GM18498 (cell line): ENCODE measurements at regions not wholly inside any gene's neighbourhood (a gene's known extent, or its start where the extent isn't known, plus 50 kb on each side); places are given as distances from the start of the nearest gene placed in this dataset.

Experiments used
- ATAC-seq: cut with Tn5 transposase; IDR thresholded peaks from one replicate; pipeline ENCODE4 v1.9.1; 2021; ENCODE audit warnings: mild to moderate bottlenecking, moderate library complexity; ENCODE audit not compliant: unreplicated experiment

DNA sequence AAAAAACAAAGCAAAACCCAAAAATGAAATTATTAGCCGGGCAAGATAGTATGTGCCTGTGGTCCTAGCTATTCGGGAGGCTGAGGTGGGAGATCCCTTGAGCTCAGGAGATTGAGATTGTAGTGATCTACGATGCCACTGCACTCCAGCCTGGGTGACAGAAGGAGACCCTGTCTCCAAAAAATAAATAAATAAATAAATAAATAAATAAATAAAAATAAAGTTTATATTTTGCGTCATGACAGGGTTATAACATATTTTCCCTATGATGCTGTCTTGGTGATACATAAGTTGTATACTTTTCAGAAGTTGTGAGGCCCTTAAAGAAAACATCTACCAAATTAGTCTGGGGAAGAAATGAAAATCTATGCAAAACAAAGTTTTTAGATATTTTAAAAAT lies 94.5 kb upstream of the MKLN1 start:
- no peak for ATAC-seq

DNA sequence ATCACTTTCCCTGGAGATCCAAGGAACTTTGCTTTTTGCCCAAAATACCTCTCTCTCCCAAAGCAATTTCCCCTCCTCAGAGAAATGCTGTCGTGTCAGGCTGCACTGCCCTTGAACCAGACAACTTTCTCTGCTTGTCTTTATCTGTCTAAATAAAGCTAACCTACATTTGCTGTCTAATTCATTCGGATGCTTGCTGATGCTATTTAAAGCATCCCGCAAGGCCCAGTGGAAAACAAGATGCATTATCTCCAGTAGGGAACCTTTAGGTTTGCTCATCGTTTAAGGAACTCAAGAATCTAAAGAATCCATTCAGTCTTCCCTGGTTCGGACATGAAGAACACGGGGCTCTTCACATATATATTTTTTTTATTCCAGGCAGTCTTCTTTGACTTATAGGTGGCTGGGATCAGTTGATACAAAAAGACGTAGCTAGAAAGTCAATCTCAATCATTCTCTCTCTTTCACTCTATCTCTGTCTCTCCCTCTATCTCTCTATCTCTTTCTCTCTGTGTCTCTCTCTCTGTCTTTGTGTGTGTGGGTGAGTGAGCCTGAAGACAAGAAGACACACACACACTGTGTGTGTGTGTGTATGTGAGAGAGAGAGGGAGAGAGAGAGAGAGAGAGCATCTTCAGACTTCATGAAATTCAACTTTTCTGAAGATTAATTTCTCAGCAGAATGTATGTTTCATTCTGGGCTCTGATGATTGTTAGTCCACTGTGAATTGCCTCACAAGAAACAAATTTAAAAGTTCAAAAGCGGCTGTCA lies 92.8 kb upstream of the MKLN1 start:
- ATAC-seq: no peak

DNA sequence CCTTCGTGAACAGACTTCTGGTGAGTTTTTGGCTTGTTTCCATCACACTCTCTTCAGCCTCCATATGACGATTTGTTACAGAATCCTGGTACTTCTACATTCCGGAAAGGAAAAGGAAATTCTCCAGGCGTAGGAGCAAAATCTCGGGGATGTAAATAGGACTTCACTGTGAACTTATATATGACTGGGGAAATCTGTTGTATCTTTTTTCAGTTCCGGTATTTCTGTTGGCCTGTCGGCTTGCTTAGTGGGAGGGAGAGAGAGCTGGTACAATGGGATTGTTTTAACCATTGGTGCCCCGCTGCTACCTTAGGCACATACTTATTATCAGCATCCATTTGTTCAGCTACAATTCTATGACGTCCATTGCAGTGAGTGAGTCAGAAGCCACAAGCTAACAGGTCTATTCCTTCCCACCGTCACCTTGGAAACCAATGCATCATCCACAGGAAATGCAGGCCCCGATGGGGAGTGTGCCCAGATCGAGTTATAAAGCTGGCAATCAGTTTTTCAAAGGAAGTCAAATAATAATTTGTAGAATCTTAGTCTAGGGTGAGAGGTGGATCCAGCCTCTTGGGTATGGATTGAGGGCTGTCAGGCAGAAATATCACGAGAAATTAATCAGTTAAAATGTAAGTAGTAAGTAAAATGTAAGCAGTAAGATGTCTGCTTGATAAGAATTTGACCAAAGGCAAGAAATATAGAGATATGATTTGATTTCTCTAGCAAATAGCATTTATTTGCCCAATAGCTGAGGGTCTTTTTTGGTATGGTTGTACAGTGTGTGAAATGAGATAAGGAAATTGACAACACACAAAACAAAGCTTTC lies 92.0 kb upstream of the MKLN1 start:
- no peak for ATAC-seq

- no peak for ATAC-seq
These were observed 91.4 kb upstream of the MKLN1 start for GRCh38 chr7:131236318-131236672.

DNA sequence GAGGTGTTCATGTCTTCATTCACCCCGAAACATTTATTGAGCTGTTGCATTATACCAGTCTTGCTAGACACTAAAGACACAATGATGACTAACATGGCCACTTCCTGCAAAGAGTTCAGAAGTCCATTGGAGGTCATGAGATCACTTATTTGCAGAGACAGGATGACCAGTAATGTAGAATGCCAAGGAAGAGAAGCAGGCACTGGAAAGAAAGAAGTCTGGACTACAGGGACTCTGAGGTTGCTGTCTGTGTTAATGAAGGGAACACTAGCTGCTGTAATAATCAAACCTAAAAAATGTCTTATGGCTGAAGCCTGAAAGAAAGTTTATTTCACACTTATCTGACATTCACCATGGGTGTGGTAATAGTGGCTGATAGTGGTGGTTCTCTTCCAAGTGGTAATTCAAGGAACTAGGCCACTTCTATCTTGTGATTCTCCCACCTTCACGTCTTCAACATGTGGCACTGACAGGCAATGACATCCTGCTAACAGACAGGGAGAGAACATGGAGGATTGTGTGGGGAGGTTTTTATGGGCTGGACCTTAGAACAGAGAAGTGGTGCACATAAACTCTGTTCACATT lies 89.2 kb upstream of the MKLN1 start:
- ATAC-seq: no peak

- no peak for ATAC-seq
These were observed 86.3 kb upstream of the MKLN1 start for GRCh38 chr7:131241386-131241785.

DNA sequence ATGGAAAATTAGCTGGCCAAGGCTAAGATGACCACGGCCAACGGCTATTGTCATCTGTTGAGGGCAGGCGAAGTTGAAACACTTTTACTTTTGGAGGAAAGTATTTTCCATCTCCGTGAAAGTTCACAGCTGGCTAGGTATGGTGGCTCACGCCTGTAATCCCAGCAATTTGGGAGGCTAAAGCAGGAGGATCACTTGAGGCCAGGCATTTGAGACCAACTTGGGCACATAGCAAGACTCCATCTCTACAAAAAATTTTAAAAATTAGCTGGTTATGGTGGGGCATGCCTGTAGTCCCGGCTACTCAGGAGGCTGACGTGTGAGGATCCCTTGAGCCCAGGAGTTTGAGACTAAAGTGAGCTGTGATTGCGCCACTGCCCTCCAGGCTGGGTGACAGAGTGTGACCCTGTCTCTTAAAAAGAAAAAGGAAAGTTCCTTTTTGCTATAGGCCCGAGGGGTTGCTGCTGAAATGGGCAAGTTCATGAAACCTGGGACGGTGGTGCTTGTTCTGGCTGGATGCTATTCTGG lies 85.5 kb upstream of the MKLN1 start:
- ATAC-seq: no peak

DNA sequence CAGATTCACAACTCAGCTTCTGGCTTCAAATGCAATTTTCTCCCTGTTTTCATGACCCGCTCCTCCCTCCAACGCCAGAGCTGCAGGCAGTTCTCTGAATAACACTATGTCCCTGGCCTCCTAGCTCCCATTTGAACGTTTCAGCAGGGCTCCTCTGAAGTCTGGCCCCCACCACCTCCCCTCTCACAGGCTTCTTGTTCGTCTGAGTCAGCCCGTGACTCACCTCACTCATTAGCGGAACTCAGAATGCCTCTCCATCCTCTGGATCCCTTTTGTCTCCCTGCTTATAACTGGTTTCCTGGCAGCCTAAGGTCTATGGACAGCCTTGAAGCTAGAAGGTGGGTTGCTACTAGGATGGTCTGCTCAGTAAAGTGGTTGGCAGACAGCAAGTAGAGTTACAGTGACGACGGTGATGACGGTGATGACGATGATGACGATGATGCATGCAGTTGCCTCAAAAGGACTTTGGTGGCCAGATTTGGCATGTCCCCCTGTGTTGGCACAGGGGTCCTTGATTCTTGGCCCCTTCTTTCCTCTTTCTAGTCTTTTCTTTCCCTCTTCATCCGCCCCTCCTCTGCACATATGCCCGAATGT lies 83.3 kb upstream of the MKLN1 start:
- ATAC-seq: no peak

GRCh38 chr7:131249003-131249402 lies 78.7 kb upstream of the MKLN1 start:
- ATAC-seq: no peak

DNA sequence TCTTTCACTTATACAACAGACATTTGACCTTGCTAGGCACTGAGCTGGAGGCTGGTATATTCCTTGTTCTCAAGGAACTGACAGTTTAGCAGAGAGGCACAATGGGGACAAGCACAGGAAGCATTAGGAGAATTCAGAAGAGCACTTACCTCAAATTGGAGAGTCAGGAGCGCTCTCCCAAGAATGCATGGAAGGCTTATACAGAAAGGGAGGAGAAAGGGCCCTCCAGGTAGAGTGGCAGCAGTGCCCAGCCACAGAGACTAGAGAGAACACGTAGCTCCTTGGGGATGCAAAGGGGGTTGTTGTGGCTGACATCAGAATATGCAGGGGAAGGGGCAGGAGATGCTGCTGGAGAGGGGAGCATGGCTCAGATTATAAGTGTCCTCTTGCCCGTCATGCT lies 78.2 kb upstream of the MKLN1 start:
- no peak for ATAC-seq

- ATAC-seq: no peak
These were observed 77.3 kb upstream of the MKLN1 start for GRCh38 chr7:131250331-131250730.

DNA sequence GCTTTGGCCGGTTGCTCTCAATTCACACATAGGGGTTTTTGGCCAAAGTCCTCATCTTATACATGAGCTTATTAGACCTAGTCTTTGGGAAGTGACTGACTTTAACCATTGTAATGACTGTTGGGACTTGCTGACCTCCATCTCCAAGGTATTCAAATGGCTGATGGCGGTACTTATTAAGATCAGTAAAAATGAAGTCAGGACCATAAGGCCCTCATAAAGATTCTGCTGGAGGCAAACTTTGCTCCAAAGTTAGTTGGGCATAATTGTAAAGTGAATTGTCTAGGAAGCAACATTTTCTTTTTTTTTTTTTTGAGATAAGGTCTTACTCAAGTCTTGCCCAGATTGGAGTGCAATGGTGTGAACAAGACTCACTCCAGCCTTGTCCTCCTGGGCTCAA lies 76.3 kb upstream of the MKLN1 start:
- ATAC-seq: no peak

- ATAC-seq: no peak
These were observed 74.7 kb upstream of the MKLN1 start for GRCh38 chr7:131252976-131253375.

DNA sequence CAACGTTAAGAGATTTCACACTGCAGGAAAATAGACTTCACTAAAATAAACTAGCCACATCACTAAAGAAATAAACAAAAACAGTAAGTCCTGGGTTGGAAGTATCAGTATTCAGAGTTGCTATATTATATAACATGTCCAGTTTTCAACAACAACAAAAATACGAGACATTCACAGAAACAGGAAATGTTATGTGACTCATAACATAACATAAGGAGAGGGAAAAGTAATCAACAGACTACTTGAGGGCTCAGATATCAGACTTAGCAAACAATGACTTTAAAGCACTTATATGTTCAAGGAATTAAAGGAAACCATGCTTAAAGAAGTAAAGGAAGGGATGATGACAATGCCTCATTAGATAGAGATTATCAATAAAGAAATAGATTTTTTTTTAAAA lies 73.5 kb upstream of the MKLN1 start:
- no peak for ATAC-seq

DNA sequence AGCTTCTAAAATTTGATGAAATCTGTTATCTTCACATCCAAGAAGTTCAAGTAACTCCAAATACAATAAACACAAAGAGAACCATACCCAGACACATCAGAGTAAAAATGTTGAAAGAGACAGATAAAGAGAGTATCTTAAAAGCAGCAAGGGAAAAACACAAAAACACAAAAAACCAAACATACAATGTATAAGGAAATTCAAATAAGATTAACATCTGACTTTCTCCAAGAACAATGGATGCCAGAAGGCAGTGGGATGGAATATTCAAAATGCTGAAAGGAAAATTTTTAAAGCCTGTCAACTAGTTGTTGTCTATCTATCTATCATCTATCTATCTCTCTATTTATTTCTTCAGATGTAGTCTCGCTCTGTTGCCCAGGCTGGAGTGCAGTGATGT lies 72.4 kb upstream of the MKLN1 start:
- ATAC-seq: no peak

DNA sequence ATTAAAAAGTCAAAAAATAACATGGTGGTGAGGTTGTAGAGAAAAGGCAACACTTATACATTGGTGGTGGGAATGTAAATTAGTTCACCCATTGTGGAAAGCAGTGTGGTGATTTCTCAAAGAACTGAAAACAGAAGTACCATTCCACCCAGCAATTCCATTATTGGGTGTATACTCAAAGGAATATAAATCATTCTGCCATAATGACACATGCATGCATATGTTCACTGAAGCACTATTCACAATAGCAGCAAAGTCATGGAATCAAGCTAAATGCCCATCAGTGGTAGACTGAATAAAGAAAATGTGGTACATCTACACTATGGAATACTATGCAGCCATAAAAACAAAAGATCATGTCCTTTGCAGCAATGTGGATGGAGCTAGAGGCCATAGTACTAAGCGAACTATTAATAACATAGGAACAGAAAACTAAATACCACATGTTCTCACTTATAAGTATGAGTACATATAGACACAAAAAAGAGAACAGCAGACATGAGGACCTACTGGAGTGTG lies 66.1 kb upstream of the MKLN1 start:
- ATAC-seq: no peak

- ATAC-seq: no peak
These were observed 62.4 kb upstream of the MKLN1 start for GRCh38 chr7:131265227-131265626.

DNA sequence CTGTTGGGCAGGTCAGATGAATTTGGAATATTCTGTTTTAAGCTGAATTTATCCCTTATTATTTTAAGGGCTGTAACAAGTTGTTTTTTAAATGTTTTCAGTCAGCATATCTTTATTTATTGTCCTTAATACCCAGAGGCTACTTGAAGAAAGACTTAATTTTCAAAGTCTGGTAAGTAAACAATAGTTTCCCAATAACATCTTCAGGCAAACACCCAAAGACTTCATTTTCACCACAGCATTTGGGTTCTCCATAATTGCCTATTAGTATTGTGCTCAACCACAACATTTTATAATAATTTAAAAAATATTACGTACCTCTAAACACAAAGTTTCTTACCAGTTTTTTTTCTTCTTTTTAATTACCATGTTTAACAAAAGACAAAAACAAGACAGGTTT lies 60.0 kb upstream of the MKLN1 start:
- no peak for ATAC-seq

- no peak for ATAC-seq
These were observed 58.8 kb upstream of the MKLN1 start for GRCh38 chr7:131268906-131269305.

DNA sequence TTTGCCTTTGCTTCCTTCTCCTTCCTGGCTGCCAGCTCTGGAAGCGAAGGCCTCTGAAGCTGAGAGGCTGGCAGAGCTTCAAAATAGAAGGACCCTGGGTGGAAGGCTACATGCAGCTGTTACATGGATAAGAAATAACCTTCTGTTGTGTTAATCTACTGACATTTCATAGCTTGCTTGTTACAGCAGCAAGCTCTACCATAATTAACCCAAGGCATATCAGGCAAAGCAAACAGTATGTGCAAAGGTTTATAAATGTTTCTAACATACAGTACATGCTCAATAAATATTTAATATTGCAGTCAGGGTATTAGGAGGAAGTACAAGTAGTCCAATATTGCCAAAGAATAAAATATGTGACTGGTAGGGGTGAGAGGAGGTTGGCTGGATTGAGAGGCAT lies 55.6 kb upstream of the MKLN1 start:
- no peak for ATAC-seq

DNA sequence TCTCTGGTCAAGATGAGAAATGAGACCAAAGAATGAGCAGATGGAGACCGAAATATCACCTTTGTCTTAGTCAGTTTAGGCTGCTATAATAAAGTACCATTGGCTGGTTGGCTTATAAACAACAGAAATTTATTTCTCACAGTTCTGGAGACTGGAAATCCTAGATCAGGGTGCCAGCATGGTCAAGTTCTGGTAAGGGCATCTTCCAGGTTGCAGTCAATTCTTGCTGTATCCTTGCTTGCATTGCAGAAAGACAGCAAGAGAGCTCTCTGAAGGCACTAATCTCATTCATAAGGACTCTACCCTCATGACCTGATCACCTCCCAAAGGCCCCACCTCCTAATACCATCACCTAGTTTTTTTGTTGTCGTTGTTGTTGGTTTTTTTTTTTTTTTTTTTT lies 52.7 kb upstream of the MKLN1 start:
- ATAC-seq: no peak
